Omental fat pad (tissue), 3 donors: ENCODE measurements at regions not wholly inside any gene's neighbourhood (a gene's known extent, or its start where the extent isn't known, plus 50 kb on each side); places are given as distances from the start of the nearest gene placed in this dataset.

Source experiments
- ATAC-seq: fragments of 150-250 bp; one replicate; pipeline ENCODE4 v1.9.1; 2016; ENCODE audit warnings: mild to moderate bottlenecking, moderate library complexity; ENCODE audit not compliant: low FRiP score
- DNase-seq: peaks from one replicate; pipeline ENCODE4 v3.0.0-alpha.2; 2019; ENCODE audit warnings: low spot score
- CTCF ChIP-seq, 3 donors: fragments of 450-650 bp; IDR thresholded peaks; one replicate each; pipeline ENCODE4 v1.5.1; 2016 to 2017; ENCODE audit warnings: antibody characterized with exemption in 3 of 3, mild to moderate bottlenecking in 3 of 3, moderate library complexity in 2 of 3

GRCh38 chr4:147050356-147050765 is 104.7 kb upstream of the TTC29 start:
- TF ChIP-seq CTCF (IDR thresholded peaks at IDR 0.05): no peak
- DNase-seq: no peak
- peak; percentile 71 for ATAC-seq

- DNase-seq (no peak), ATAC-seq (no peak)
- no peak for TF ChIP-seq CTCF (IDR thresholded peaks at IDR 0.05)
Observed at GRCh38 chr4:147052361-147052760, 106.7 kb upstream of the TTC29 start.

- ATAC-seq (no peak), DNase-seq (no peak)
- no peak for TF ChIP-seq CTCF (IDR thresholded peaks at IDR 0.05)
Observed at GRCh38 chr4:147054228-147054872, 108.7 kb upstream of the TTC29 start.

- no peak for TF ChIP-seq CTCF (IDR thresholded peaks at IDR 0.05)
- DNase-seq (no peak), ATAC-seq (no peak)
Observed at GRCh38 chr4:147056940-147057610, 111.4 kb upstream of the TTC29 start.

GRCh38 chr4:147057611-147058190 is 112.0 kb upstream of the TTC29 start:
- no peak for TF ChIP-seq CTCF (IDR thresholded peaks at IDR 0.05)
- DNase-seq: no peak
- ATAC-seq: no peak

- no peak for TF ChIP-seq CTCF (IDR thresholded peaks at IDR 0.05)
- no peak for ATAC-seq
- no peak for DNase-seq
Observed at GRCh38 chr4:147059064-147059731, 113.5 kb upstream of the TTC29 start.
